ENCODE measurements at regions not wholly inside any gene's neighbourhood (a gene's known extent, or its start where the extent isn't known, plus 50 kb on each side); places are given as distances from the start of the nearest gene placed in this dataset.

DNA sequence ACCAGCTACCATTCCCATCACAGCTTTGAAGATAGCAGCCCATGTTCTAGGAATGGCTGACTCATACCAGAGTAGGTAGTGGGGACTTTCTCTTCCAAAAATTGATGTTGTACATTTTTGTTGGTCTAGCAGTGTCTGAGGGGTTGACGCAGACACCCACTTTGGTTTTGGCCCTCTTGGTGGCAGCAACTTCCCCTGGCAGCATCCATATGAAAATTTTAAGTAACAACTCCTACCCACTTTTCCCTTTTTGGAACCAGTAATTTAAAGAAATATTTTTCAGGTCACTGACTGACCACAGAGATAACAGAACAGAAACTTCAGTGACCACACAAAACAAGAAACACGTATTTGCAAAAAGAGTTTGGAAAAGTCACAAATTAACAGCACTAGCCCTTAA is 162.0 kb upstream of the TMCC3 start:
- TF ChIP-seq POLR2AphosphoS5 (IDR thresholded peaks at IDR 0.05; ENCODE audit: low read depth, low read length): no peak
- TF ChIP-seq, protein P1, sequence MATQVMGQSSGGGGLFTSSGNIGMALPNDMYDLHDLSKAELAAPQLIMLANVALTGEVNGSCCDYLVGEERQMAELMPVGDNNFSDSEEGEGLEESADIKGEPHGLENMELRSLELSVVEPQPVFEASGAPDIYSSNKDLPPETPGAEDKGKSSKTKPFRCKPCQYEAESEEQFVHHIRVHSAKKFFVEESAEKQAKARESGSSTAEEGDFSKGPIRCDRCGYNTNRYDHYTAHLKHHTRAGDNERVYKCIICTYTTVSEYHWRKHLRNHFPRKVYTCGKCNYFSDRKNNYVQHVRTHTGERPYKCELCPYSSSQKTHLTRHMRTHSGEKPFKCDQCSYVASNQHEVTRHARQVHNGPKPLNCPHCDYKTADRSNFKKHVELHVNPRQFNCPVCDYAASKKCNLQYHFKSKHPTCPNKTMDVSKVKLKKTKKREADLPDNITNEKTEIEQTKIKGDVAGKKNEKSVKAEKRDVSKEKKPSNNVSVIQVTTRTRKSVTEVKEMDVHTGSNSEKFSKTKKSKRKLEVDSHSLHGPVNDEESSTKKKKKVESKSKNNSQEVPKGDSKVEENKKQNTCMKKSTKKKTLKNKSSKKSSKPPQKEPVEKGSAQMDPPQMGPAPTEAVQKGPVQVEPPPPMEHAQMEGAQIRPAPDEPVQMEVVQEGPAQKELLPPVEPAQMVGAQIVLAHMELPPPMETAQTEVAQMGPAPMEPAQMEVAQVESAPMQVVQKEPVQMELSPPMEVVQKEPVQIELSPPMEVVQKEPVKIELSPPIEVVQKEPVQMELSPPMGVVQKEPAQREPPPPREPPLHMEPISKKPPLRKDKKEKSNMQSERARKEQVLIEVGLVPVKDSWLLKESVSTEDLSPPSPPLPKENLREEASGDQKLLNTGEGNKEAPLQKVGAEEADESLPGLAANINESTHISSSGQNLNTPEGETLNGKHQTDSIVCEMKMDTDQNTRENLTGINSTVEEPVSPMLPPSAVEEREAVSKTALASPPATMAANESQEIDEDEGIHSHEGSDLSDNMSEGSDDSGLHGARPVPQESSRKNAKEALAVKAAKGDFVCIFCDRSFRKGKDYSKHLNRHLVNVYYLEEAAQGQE (IDR thresholded peaks at IDR 0.05; ENCODE audit: insufficient read depth in 1 of 2, low read depth in 2 of 2, low read length in 2 of 2): no peak
- TF ChIP-seq SIN3A (IDR thresholded peaks at IDR 0.05; ENCODE audit: borderline replicate concordance, insufficient read depth, low read length): no peak
- no peak for TF ChIP-seq TAF1 (IDR thresholded peaks at IDR 0.05; ENCODE audit: borderline replicate concordance, insufficient read depth, low read length)

All from PFSK-1 (cell line).